ENCODE measurements at regions not wholly inside any gene's neighbourhood (a gene's known extent, or its start where the extent isn't known, plus 50 kb on each side); places are given as distances from the start of the nearest gene placed in this dataset.

- peak; percentile 65 to 70 for TF ChIP-seq CTCF (conservative IDR thresholded peaks at IDR 0.05; ENCODE audit: low read depth in 2 of 2)
These were observed 733.9 kb downstream of the PRELID2 start (continued) for GRCh38 chr5:145101246-145101645.

GRCh38 chr5:145090115-145090514, 745.0 kb downstream of the PRELID2 start:
- Mint-ChIP-seq H3K27me3 (ENCODE audit: insufficient read depth, low read depth, poor library complexity) (no peaks in the 10 kb centered on the region), H3K4me3 (no peak overlapping the region), H3K36me3 (ENCODE audit: low read depth) (no peaks in the 10 kb centered on the region), H3K4me1 (no peaks in the 10 kb centered on the region), H3K27ac (no peak overlapping the region), H3K9me3 (no peaks in the 10 kb centered on the region)
- H3K79me2 ChIP-seq (replicated peaks; ENCODE audit: insufficient read depth): no peaks in the 10 kb centered on the region
- H3K4me2 ChIP-seq: no peak overlapping the region
- H3K27ac ChIP-seq (ENCODE audit: low read depth): no peak overlapping the region
- no peaks in the 10 kb centered on the region for H3K27me3 ChIP-seq (ENCODE audit: insufficient read depth)
- H3K4me3 ChIP-seq: no peak overlapping the region
- H2AFZ ChIP-seq: no peak overlapping the region; the same call in 1 of the 2 replicates
- no peaks in the 10 kb centered on the region for H4K20me1 ChIP-seq (replicated peaks; ENCODE audit: insufficient read depth)
- H3K9me2 ChIP-seq (ENCODE audit: insufficient read depth): no peaks in the 10 kb centered on the region; the same call in 1 of the 2 replicates
- no peak for ATAC-seq
- no peaks in the 10 kb centered on the region for H3F3A ChIP-seq (replicated peaks; ENCODE audit: low read depth)
- no peaks in the 10 kb centered on the region for H3K36me3 ChIP-seq (ENCODE audit: insufficient read depth)
- DNase-seq (ENCODE audit: low spot score): no peak
- no peaks in the 10 kb centered on the region for H3K4me1 ChIP-seq (ENCODE audit: insufficient read depth)
- TF ChIP-seq NANOG (IDR thresholded peaks at IDR 0.05; ENCODE audit: borderline replicate concordance) (no peak), CREB1 (CRISPR knock-in tag; IDR thresholded peaks at IDR 0.05; ENCODE audit: low read depth) (no peak), ETS1 (IDR thresholded peaks at IDR 0.05) (no peak), POLR2AphosphoS5 (IDR thresholded peaks at IDR 0.05; ENCODE audit: low read depth) (no peak), STAT1 (IDR thresholded peaks at IDR 0.05; ENCODE audit: unreplicated experiment) (no peak), ZNF331 (CRISPR knock-in tag; IDR thresholded peaks at IDR 0.05; ENCODE audit: low read depth) (no peak), JUNB (IDR thresholded peaks at IDR 0.05; ENCODE audit: unreplicated experiment) (no peak), CTCF (conservative IDR thresholded peaks at IDR 0.05; ENCODE audit: low read depth in 2 of 2) (no peak), ZNF114 (CRISPR knock-in tag; IDR thresholded peaks at IDR 0.05) (no peak)
- TF ChIP-seq, protein P1, sequence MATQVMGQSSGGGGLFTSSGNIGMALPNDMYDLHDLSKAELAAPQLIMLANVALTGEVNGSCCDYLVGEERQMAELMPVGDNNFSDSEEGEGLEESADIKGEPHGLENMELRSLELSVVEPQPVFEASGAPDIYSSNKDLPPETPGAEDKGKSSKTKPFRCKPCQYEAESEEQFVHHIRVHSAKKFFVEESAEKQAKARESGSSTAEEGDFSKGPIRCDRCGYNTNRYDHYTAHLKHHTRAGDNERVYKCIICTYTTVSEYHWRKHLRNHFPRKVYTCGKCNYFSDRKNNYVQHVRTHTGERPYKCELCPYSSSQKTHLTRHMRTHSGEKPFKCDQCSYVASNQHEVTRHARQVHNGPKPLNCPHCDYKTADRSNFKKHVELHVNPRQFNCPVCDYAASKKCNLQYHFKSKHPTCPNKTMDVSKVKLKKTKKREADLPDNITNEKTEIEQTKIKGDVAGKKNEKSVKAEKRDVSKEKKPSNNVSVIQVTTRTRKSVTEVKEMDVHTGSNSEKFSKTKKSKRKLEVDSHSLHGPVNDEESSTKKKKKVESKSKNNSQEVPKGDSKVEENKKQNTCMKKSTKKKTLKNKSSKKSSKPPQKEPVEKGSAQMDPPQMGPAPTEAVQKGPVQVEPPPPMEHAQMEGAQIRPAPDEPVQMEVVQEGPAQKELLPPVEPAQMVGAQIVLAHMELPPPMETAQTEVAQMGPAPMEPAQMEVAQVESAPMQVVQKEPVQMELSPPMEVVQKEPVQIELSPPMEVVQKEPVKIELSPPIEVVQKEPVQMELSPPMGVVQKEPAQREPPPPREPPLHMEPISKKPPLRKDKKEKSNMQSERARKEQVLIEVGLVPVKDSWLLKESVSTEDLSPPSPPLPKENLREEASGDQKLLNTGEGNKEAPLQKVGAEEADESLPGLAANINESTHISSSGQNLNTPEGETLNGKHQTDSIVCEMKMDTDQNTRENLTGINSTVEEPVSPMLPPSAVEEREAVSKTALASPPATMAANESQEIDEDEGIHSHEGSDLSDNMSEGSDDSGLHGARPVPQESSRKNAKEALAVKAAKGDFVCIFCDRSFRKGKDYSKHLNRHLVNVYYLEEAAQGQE (IDR thresholded peaks at IDR 0.05; ENCODE audit: unreplicated experiment): no peak
- TF ChIP-seq, protein P2, sequence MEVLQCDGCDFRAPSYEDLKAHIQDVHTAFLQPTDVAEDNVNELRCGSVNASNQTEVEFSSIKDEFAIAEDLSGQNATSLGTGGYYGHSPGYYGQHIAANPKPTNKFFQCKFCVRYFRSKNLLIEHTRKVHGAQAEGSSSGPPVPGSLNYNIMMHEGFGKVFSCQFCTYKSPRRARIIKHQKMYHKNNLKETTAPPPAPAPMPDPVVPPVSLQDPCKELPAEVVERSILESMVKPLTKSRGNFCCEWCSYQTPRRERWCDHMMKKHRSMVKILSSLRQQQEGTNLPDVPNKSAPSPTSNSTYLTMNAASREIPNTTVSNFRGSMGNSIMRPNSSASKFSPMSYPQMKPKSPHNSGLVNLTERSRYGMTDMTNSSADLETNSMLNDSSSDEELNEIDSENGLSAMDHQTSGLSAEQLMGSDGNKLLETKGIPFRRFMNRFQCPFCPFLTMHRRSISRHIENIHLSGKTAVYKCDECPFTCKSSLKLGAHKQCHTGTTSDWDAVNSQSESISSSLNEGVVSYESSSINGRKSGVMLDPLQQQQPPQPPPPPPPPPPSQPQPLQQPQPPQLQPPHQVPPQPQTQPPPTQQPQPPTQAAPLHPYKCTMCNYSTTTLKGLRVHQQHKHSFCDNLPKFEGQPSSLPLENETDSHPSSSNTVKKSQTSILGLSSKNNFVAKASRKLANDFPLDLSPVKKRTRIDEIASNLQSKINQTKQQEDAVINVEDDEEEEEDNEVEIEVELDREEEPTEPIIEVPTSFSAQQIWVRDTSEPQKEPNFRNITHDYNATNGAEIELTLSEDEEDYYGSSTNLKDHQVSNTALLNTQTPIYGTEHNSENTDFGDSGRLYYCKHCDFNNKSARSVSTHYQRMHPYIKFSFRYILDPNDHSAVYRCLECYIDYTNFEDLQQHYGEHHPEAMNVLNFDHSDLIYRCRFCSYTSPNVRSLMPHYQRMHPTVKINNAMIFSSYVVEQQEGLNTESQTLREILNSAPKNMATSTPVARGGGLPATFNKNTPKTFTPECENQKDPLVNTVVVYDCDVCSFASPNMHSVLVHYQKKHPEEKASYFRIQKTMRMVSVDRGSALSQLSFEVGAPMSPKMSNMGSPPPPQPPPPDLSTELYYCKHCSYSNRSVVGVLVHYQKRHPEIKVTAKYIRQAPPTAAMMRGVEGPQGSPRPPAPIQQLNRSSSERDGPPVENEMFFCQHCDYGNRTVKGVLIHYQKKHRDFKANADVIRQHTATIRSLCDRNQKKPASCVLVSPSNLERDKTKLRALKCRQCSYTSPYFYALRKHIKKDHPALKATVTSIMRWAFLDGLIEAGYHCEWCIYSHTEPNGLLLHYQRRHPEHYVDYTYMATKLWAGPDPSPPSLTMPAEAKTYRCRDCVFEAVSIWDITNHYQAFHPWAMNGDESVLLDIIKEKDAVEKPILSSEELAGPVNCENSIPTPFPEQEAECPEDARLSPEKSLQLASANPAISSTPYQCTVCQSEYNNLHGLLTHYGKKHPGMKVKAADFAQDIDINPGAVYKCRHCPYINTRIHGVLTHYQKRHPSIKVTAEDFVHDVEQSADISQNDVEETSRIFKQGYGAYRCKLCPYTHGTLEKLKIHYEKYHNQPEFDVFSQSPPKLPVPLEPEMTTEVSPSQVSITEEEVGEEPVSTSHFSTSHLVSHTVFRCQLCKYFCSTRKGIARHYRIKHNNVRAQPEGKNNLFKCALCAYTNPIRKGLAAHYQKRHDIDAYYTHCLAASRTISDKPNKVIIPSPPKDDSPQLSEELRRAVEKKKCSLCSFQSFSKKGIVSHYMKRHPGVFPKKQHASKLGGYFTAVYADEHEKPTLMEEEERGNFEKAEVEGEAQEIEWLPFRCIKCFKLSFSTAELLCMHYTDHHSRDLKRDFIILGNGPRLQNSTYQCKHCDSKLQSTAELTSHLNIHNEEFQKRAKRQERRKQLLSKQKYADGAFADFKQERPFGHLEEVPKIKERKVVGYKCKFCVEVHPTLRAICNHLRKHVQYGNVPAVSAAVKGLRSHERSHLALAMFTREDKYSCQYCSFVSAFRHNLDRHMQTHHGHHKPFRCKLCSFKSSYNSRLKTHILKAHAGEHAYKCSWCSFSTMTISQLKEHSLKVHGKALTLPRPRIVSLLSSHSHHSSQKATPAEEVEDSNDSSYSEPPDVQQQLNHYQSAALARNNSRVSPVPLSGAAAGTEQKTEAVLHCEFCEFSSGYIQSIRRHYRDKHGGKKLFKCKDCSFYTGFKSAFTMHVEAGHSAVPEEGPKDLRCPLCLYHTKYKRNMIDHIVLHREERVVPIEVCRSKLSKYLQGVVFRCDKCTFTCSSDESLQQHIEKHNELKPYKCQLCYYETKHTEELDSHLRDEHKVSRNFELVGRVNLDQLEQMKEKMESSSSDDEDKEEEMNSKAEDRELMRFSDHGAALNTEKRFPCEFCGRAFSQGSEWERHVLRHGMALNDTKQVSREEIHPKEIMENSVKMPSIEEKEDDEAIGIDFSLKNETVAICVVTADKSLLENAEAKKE (CRISPR knock-in tag; IDR thresholded peaks at IDR 0.05): no peak

Data from GM23338 (cell line).